H1 (cell line): ENCODE measurements at regions not wholly inside any gene's neighbourhood (a gene's known extent, or its start where the extent isn't known, plus 50 kb on each side); places are given as distances from the start of the nearest gene placed in this dataset.

Experiments
- BCL11A ChIP-seq, 2 experiments: IDR thresholded peaks; one replicate each; pipeline ENCODE4 v1.6.1; 2011; ENCODE audit warnings: low read depth in 2 of 2, low read length in 2 of 2, mild to moderate bottlenecking in 2 of 2
- CBX5 ChIP-seq: fragments of 300-800, 300-1000 bp; sonication (generic); IDR thresholded peaks from 2 replicates; pipeline ENCODE4 v1.7.1; 2016; ENCODE audit warnings: antibody characterized with exemption, low read length, low read depth
- CEBPB ChIP-seq: IDR thresholded peaks from 2 replicates; pipeline ENCODE4 v1.6.1; 2012; ENCODE audit warnings: low read depth, low read length
- CHD2 ChIP-seq: IDR thresholded peaks from 2 replicates; pipeline ENCODE4 v1.6.1; 2012; ENCODE audit warnings: low read length, improper control_type of control experiment
- CTCF ChIP-seq, 3 experiments: IDR thresholded peaks; 1 replicate in 2 of 3; 2 replicates in 1 of 3; pipeline versions ENCODE4 v1.5.1 to v1.6.1; 2011; ENCODE audit warnings: low read length in 3 of 3, mild to moderate bottlenecking in 3 of 3, inconsistent platforms in 2 of 3, low read depth in 1 of 3, moderate library complexity in 1 of 3; ENCODE audit not compliant: insufficient read depth in 1 of 3; ENCODE audit errors: control extremely low read depth in 1 of 3
- EP300 ChIP-seq, 2 experiments: IDR thresholded peaks; 1 replicate in 1 of 2; 2 replicates in 1 of 2; pipeline ENCODE4 v1.6.1; 2011 to 2012; ENCODE audit warnings: low read depth in 2 of 2, low read length in 2 of 2, mild to moderate bottlenecking in 2 of 2, borderline replicate concordance in 1 of 2, inconsistent platforms in 1 of 2, moderate library complexity in 1 of 2
- POLR2A ChIP-seq, 2 experiments: IDR thresholded peaks; 1 replicate in 1 of 2; 2 replicates in 1 of 2; pipeline ENCODE4 v1.6.1; 2011; ENCODE audit warnings: low read depth in 2 of 2, low read length in 2 of 2, mild to moderate bottlenecking in 2 of 2; ENCODE audit errors: control extremely low read depth in 1 of 2
- RFX5 ChIP-seq: IDR thresholded peaks from 2 replicates; pipeline ENCODE4 v1.6.1; 2011; ENCODE audit warnings: low read depth, low read length, improper control_type of control experiment, borderline replicate concordance
- SP1 ChIP-seq: IDR thresholded peaks from 2 replicates; pipeline ENCODE4 v1.6.1; 2011; ENCODE audit warnings: low read depth, low read length
- SUZ12 ChIP-seq: fragments of 200-600 bp; sonication (generic); IDR thresholded peaks from 2 replicates; pipeline ENCODE4 v1.6.1; 2012; ENCODE audit warnings: mild to moderate bottlenecking, inconsistent platforms, low read length, moderate library complexity, mixed read lengths
- YY1 ChIP-seq: IDR thresholded peaks from 2 replicates; pipeline ENCODE4 v1.6.1; 2011; ENCODE audit warnings: low read depth, mild to moderate bottlenecking, low read length

- no peak for TF ChIP-seq EP300 (IDR thresholded peaks at IDR 0.05; ENCODE audit: borderline replicate concordance in 1 of 2, low read depth in 2 of 2, low read length in 2 of 2)
- TF ChIP-seq SUZ12 = no peak
- TF ChIP-seq YY1 = no peak
- TF ChIP-seq BCL11A (IDR thresholded peaks at IDR 0.05; ENCODE audit: low read depth in 2 of 2, low read length in 2 of 2) = no peak
- TF ChIP-seq CEBPB = no peak
- no peak for TF ChIP-seq CHD2
- no peak for TF ChIP-seq CBX5
- TF ChIP-seq POLR2A (IDR thresholded peaks at IDR 0.05; ENCODE audit: control extremely low read depth in 1 of 2, low read depth in 2 of 2, low read length in 2 of 2) = no peak
- no peak for TF ChIP-seq CTCF (IDR thresholded peaks at IDR 0.05; ENCODE audit: control extremely low read depth in 1 of 3, insufficient read depth in 1 of 3, low read depth in 1 of 3, low read length in 3 of 3)
- TF ChIP-seq RFX5 = no peak
- no peak for TF ChIP-seq SP1
These were observed 301.5 kb downstream of the CLIC5 start for GRCh38 chr6:45714006-45714730.
